Mucosa of stomach (tissue), 1 donor: ENCODE measurements at regions not wholly inside any gene's neighbourhood (a gene's known extent, or its start where the extent isn't known, plus 50 kb on each side); places are given as distances from the start of the nearest gene placed in this dataset.
"Not testable (repeated sequence)": the region's sequence is repeated elsewhere in the genome, so short reads cannot be mapped to it uniquely, and the experiment has no call there.

Experiments
- H3K27me3 ChIP-seq: one replicate; pipeline ENCODE4 v1.7.0; 2013; ENCODE audit warnings: mild to moderate bottlenecking, low read length; ENCODE audit not compliant: control insufficient read depth, insufficient read depth
- H3K36me3 ChIP-seq: one replicate; pipeline ENCODE4 v1.7.0; 2013; ENCODE audit warnings: low read length; ENCODE audit not compliant: control insufficient read depth, insufficient read depth
- H3K4me1 ChIP-seq: one replicate; pipeline ENCODE4 v1.7.0; 2013; ENCODE audit warnings: mild to moderate bottlenecking, low read length; ENCODE audit not compliant: control insufficient read depth, insufficient read depth
- H3K4me3 ChIP-seq: one replicate; pipeline ENCODE4 v1.7.0; 2013; ENCODE audit warnings: low read length
- H3K9ac ChIP-seq: one replicate; pipeline ENCODE4 v1.7.0; 2013; ENCODE audit warnings: mild to moderate bottlenecking, low read length, moderate library complexity
- H3K9me3 ChIP-seq: one replicate; pipeline ENCODE4 v1.7.0; 2013; ENCODE audit warnings: mild to moderate bottlenecking, low read length, moderate library complexity; ENCODE audit not compliant: control insufficient read depth
- donor health status: Pancreatic carcinoma.

DNA sequence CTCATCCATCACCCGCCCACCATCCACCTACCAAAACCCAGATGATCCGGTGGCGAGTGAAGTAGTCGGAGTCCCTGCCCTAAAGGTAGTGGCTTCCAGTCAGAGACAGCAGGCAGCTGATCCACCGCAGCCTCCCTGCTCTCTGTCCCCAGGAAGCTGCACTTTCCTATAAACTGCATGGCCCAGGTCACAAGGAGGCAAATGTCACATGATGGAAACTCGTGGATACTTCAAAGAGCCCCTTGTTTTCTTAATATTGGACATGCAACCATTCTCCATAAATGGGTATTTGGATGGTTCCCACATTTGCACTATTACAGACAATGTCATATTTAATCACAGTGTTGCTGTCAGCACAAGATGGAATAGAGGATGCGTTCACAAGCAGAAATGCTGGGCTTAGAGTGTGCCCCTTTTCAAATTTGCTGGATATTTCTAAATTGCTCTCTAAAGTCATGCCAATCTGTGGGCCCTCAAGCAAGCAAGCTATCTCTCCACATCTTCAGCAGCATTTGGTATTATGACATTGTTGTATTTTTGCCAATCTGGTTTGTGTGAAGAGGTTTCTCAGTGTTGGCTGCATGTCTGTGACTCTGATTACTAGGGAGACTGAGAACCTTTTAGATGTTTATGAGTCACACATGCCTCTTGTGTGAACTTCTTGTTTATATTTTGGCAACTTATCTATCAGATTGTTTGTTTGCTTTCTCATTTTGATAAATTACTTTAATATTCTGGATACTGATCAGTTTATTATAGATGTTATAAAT, 822.0 kb downstream of the TNS3 start:
- H3K9ac ChIP-seq: no peak overlapping the region
- H3K9me3 ChIP-seq: no peaks in the 10 kb centered on the region
- no peaks in the 10 kb centered on the region for H3K36me3 ChIP-seq
- no peaks in the 10 kb centered on the region for H3K27me3 ChIP-seq
- peaks cover 15% of the 10 kb centered on the region for H3K4me1 ChIP-seq
- no peak overlapping the region for H3K4me3 ChIP-seq

DNA sequence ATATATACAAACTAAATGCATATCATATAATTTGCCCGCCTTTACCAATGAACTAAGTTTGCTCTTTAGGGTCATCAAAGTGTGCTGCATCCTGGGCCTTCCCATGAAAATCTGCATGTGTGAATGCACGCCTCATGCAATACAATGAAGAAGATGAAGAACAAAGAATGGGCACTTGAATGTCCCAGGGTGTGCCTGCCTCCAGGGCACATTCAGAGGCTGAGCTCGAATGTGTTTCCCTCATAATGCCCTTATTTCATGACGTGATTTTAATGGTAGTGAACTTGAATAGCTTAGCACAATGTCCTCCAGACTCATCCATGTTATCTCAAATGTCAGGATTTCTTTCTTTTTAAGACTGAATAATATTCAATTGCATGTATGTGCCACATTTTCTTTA, 824.9 kb downstream of the TNS3 start:
- Histone ChIP-seq H3K4me3 (no peak overlapping the region), H3K36me3 (no peaks in the 10 kb centered on the region), H3K27me3 (no peaks in the 10 kb centered on the region), H3K9ac (no peak overlapping the region), H3K4me1 (no peaks in the 10 kb centered on the region), H3K9me3 (no peaks in the 10 kb centered on the region)

DNA sequence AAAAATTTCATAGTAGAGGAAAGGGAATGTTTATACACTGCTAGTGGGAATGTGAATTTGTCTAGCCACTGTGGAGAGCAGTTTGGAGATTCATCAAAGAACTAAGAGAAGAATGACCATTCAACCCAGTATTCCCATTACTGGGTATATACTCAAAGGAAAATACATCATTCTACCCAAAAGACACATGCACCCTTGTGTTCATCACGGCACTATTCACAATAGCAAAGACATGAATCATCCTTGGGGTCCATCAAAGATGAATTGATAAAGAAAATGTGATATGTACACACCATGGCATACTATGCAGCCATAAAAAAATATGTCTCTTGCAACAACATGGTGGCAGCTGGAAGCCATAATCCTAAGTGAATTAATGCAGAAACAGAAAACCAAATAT, 825.7 kb downstream of the TNS3 start:
- Histone ChIP-seq H3K27me3 (no peaks in the 10 kb centered on the region), H3K4me1 (no peaks in the 10 kb centered on the region), H3K4me3 (no peak overlapping the region), H3K36me3 (no peaks in the 10 kb centered on the region), H3K9me3 (no peaks in the 10 kb centered on the region), H3K9ac (no peak overlapping the region)

DNA sequence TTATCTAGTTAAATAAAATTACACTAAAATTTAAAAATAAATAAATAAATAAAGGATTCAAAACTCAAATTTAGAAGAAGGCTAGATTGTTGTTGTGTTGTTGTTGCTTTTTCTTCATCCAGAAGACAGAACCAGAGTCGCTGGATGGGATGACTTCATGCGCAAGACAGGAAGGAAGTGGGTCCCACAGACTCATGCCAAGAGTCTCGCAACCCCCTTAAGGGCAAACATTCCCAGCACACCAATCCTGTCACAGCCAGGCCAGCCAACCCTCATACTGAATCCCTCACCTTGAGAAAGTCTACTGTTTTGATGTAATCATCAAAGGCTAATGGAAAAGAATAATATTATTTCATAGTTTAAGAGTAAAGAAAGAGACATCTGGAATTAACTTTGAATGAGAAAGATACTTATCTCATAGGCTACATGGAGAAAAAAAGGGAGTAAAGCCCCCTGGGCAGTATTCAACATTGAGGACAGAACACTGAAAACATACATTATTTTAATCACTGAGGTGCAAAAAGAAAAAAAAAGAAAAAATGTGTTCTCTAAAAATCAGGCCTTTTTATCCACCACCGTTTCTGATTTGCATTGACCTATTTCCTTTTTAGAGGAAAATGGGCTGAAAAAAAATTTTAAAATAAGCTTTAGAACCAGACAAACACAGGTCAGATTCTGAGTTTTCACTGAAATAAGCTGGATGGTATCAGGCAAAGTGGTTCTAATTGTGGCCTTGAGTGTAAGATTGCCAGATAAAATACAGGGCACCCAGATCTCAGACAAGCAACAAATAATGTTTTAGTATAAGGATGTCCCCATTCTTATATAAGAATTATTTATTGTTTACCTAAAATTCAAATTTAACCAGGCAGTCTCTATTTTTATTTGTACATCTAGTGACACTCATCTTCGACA, 826.5 kb downstream of the TNS3 start:
- Histone ChIP-seq H3K36me3 (no peaks in the 10 kb centered on the region), H3K27me3 (no peaks in the 10 kb centered on the region), H3K9me3 (no peaks in the 10 kb centered on the region), H3K9ac (no peak overlapping the region), H3K4me1 (no peaks in the 10 kb centered on the region), H3K4me3 (no peak overlapping the region)

DNA sequence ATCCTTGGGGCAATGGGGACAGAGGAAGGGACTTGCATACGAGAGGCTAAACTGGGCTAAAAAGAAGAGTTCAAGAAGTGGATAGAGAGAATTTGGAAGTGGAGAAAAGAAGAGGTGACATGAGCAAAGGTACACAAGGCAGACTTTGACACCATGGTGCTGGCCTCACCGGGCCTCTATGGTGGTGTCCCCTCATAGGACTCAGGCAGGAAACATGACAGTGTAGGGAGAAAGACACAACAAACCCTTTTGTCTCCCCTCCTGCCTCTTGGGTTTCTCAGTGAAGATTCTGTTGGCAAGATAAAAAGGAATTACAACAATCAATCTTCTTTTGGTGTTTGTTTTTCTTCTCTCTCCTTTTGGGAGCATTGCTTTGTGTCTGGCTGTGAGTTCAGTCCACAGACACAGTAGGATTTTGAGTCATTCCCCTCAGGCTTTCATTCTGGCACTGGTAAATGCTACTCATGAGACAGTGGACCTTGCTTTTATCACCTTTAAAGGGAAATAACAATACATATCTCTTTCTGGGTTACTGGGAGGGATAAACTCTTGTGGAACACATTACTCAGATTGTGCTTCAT, 827.7 kb downstream of the TNS3 start:
- no peaks in the 10 kb centered on the region for H3K27me3 ChIP-seq
- no peaks in the 10 kb centered on the region for H3K9me3 ChIP-seq
- H3K4me3 ChIP-seq: no peak overlapping the region
- H3K36me3 ChIP-seq: no peaks in the 10 kb centered on the region
- H3K9ac ChIP-seq: no peak overlapping the region
- no peaks in the 10 kb centered on the region for H3K4me1 ChIP-seq

DNA sequence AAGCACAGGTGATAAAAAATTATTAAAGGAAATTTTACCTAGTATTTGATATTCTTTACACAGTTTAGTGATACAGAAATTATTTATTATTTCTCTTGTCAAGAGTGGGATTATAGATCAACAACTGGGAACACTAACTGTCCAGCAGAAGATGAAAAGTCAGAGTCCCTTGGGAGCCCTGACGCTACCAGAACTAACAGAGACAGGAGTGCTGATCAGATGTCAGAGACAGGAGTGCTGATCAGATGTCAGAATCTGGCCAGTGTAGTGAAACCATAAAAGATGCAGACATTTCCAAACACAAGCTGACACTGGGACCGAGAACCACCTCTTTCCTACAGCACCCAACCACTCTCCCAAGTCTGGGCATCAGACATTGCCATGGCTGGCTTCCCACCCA, 828.2 kb downstream of the TNS3 start:
- Histone ChIP-seq H3K36me3 (no peaks in the 10 kb centered on the region), H3K9ac (no peak overlapping the region), H3K4me1 (no peaks in the 10 kb centered on the region), H3K27me3 (no peaks in the 10 kb centered on the region), H3K9me3 (no peaks in the 10 kb centered on the region), H3K4me3 (no peak overlapping the region)

DNA sequence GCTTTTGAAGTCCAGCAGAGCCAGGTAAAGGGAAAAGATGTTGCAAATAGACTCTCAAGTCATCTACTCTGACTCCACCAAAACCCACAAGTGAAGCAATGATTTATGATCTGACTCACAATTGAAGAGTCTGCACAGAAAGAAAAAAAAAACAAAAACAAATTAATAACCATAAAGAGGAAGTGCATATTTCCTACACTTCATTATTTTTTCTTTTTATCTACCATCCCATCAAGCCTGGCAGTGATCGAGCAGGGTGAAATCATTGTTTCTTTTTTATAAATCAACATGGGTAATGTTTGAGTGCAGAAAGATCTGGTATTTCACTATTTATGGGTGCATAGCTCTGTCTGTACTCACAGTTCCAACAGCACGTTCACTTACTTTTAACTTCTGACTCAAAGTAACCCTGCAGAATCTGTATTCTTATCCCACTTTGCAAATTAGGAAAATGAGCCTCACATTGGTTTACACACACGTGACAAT, 829.0 kb downstream of the TNS3 start:
- no peaks in the 10 kb centered on the region for H3K4me1 ChIP-seq
- no peaks in the 10 kb centered on the region for H3K27me3 ChIP-seq
- H3K4me3 ChIP-seq: no peak overlapping the region
- no peaks in the 10 kb centered on the region for H3K36me3 ChIP-seq
- H3K9ac ChIP-seq: no peak overlapping the region
- H3K9me3 ChIP-seq: no peaks in the 10 kb centered on the region

DNA sequence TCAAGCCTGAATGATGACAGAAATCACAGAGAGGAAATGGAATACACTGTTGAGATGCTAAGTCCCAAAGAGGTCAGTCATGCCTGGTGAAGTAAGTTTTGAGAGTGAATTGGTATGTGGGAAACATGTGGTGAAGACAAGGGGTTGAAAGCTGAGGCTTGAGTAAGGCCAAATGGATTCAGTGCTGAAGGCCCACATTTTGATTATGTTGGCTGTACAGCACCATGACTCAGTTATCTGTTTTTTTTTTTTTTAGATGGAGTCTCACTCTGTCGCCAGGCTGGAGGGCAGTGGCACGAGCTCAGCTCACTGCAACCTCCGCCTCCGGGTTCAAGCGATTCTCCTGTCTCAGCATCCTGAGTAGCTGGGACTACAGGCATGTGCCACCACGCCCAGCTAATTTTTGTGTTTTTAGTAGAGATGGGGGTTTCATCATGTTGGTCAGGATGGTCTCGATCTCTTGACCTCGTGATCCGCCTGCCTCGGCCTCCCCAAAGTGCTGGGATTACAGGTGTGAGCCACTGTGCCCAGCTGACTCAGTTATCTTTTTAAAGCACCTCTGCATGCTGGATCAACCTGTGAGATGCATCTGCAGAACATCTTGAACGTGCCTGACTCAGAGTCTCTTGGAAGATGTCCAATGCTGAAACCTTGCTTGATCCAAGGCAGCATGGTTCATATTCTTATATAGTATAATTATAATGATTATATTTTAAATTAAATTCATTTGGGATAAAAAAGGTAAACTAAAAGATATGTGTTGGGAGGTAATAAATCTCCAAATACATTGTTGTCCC, 829.8 kb downstream of the TNS3 start:
- H3K9ac ChIP-seq, H3K36me3 ChIP-seq, H3K4me1 ChIP-seq, H3K4me3 ChIP-seq, H3K27me3 ChIP-seq, H3K9me3 ChIP-seq: not testable (repeated sequence)

DNA sequence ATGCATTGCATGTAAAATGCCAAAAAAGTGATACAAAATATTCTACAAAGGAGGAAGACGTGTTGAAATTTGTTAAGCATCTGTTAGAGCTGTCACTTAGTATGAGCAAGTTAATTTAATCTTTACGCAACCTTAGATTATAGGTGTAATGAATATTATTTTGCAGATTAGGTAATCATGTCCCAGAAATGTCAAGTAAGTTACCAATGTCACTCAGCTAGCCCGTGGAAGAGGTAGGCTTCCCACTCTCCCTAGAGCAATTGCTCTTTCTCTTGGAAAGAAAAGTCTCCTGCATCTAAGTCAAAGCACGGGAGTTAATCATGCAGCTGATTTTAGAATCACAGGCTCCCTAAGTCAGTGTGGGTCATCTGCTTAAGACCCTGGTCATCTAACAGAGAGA, 830.4 kb upstream of the IGFBP3 start:
- H3K4me3 ChIP-seq: no peak overlapping the region
- H3K9ac ChIP-seq: no peak overlapping the region
- H3K9me3 ChIP-seq: no peaks in the 10 kb centered on the region
- no peaks in the 10 kb centered on the region for H3K27me3 ChIP-seq
- H3K36me3 ChIP-seq: no peaks in the 10 kb centered on the region
- H3K4me1 ChIP-seq: no peaks in the 10 kb centered on the region

DNA sequence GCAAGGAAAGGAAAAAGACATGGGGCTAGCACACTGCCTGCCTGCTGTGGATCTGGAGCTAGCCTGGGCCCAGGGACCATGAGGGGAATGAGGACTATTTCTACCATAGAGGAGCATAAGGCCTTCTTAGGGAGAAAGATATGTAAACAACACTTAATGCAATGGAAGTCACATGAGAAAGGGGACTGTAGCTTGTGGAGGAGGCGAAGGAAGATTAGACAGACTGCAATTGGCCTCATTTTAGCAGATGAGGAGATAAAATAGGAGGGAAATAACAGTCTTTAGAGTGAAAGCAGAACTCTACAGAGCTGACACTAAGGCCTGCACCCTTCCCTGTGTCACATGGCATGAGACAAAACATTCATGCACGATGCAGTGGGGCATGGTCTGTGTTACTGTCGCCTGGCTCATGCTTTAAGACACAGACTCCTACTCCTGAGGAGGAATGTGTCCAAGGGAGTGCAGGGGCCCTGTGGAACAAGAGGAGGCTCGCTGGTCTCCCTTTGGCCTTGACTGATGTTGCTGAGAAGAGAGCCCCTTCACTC, 829.3 kb upstream of the IGFBP3 start:
- H3K4me1 ChIP-seq: peaks cover under 1% of the 10 kb centered on the region
- no peaks in the 10 kb centered on the region for H3K27me3 ChIP-seq

DNA sequence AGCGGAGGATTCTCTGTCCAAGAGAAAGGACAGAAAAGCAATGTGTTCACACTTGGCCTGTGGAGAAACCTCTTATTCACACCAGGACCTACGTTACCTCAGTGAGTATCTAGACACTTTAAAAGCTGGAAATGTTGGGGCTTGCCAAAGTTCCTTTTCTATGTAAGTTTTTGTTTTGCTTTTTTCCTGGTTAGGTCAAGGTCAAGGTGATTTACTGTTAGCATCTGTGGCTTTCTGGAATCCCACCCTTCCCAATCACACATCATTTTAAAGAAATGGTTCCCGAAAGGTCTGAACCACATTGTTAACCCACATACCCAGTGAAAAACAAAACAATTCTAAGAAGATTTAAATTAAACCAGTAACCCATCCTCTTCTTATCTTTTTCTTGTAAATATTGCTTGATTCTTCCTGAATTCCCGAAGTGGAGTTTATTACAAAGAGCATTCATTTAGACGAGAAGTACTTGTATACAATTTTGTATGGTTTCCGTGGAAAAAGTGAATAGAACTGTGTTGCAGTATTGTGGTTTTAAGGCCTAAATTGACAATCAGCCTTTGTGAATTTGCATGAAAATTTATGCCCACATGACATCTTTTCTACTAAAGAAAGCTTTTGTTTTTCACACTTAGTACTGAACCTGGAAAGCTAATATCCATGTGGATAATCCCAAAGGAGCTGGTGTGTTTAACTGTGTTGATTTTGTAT, 827.0 kb upstream of the IGFBP3 start:
- H3K4me1 ChIP-seq: peaks cover 7% of the 10 kb centered on the region
- H3K9me3 ChIP-seq: no peaks in the 10 kb centered on the region
- no peak overlapping the region for H3K9ac ChIP-seq
- H3K4me3 ChIP-seq: no peak overlapping the region
- H3K36me3 ChIP-seq: no peaks in the 10 kb centered on the region
- no peaks in the 10 kb centered on the region for H3K27me3 ChIP-seq

More for the DNA sequence above, 829.3 kb upstream of the IGFBP3 start:
- Histone ChIP-seq H3K9me3 (no peaks in the 10 kb centered on the region), H3K4me3 (no peak overlapping the region), H3K9ac (no peak overlapping the region), H3K36me3 (no peaks in the 10 kb centered on the region)
